ENCODE measurements at regions not wholly inside any gene's neighbourhood (a gene's known extent, or its start where the extent isn't known, plus 50 kb on each side); places are given as distances from the start of the nearest gene placed in this dataset.
"Not testable (repeated sequence)": the region's sequence is repeated elsewhere in the genome, so short reads cannot be mapped to it uniquely, and the experiment has no call there.

- no peak for DNase-seq
Measured at GRCh38 chr4:180217070-180217469, 2026.1 kb upstream of the TENM3 start.

- no peak for DNase-seq
Measured at GRCh38 chr4:180219080-180219479, 2024.1 kb upstream of the TENM3 start.

GRCh38 chr4:180225977-180226376, 2017.2 kb upstream of the TENM3 start:
- no peak for DNase-seq

GRCh38 chr4:180234730-180235129, 2008.5 kb upstream of the TENM3 start:
- peak; percentile 33 for DNase-seq

- DNase-seq = no peak
Measured at GRCh38 chr4:180240670-180241069, 2002.5 kb upstream of the TENM3 start.

GRCh38 chr4:180253419-180253818, 1989.8 kb upstream of the TENM3 start:
- no peak for DNase-seq

GRCh38 chr4:180261346-180261745, 1981.9 kb upstream of the TENM3 start:
- DNase-seq = no peak

- DNase-seq = no peak
Measured at GRCh38 chr4:180280076-180280475, 1963.1 kb upstream of the TENM3 start.

GRCh38 chr4:180280726-180281297, 1962.4 kb upstream of the TENM3 start:
- DNase-seq = peak; percentile 56

- DNase-seq = peak; percentile 60
Measured at GRCh38 chr4:180281724-180282123, 1961.5 kb upstream of the TENM3 start.

GRCh38 chr4:180284267-180284666, 1958.9 kb upstream of the TENM3 start:
- no peak for DNase-seq

- no peak for DNase-seq
Measured at GRCh38 chr4:180285796-180286195, 1957.4 kb upstream of the TENM3 start.

- no peak for DNase-seq
Measured at GRCh38 chr4:180292339-180292738, 1950.9 kb upstream of the TENM3 start.

- no peak for DNase-seq
Measured at GRCh38 chr4:180296036-180296599, 1947.1 kb upstream of the TENM3 start.

GRCh38 chr4:180304321-180304720, 1938.9 kb upstream of the TENM3 start:
- DNase-seq = no peak

GRCh38 chr4:180310616-180311015, 1932.6 kb upstream of the TENM3 start:
- DNase-seq = no peak

GRCh38 chr4:180314972-180315371, 1928.2 kb upstream of the TENM3 start:
- no peak for DNase-seq

- no peak for DNase-seq
Measured at GRCh38 chr4:180330521-180330920, 1912.7 kb upstream of the TENM3 start.

- DNase-seq = no peak
Measured at GRCh38 chr4:180333162-180333561, 1910.0 kb upstream of the TENM3 start.

GRCh38 chr4:180335566-180335965, 1907.6 kb upstream of the TENM3 start:
- peak; percentile 10 for DNase-seq

GRCh38 chr4:180336494-180337090, 1906.6 kb upstream of the TENM3 start:
- no peak for DNase-seq

- no peak for DNase-seq
Measured at GRCh38 chr4:180341926-180342325, 1901.3 kb upstream of the TENM3 start.

- DNase-seq = no peak
Measured at GRCh38 chr4:180350901-180351300, 1892.3 kb upstream of the TENM3 start.

- no peak for DNase-seq
Measured at GRCh38 chr4:180356766-180357165, 1886.4 kb upstream of the TENM3 start.

- not testable (repeated sequence) for DNase-seq
Measured at GRCh38 chr4:180360113-180360512, 1883.1 kb upstream of the TENM3 start.
